Left ventricle myocardium superior (tissue), 1 donor: ENCODE measurements at regions not wholly inside any gene's neighbourhood (a gene's known extent, or its start where the extent isn't known, plus 50 kb on each side); places are given as distances from the start of the nearest gene placed in this dataset.

Experiments used
- ATAC-seq: fragments of 200-7000 bp; cut with Tn5 transposase; one replicate; pipeline ENCODE4 v1.9.1; 2020; ENCODE audit warnings: mild to moderate bottlenecking, moderate library complexity
- DNase-seq: peaks from one replicate; pipeline ENCODE4 v3.0.0-alpha.2; 2020
- intact Hi-C: fragments of 100-400 bp; cut with micrococcal nuclease; formaldehyde crosslinking; loops from one replicate; pipeline ENCODE4 v1.11.0; 2022
- donor health status: DM: no; HTN: yes; CAD: no; lungs with severe emphysema.

DNA sequence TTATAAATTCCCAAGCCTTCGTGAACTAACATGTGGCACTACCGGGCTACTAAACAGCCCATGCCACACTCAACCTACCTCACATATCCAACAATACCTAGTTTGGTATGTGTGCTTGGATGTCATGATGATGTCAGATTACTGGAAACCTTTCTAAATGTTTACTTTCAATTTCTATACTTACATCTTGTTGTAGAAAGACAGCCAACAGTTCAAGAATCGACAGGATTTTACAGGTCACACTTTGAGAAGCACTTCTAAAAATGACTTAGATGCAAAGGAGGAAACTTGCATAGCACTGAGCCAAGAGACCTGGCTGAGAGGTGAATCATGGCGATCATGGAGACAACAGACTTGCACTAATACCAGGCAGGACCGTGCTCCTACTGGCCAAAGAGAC, 209.9 kb downstream of the COL4A1 start:
- ATAC-seq (no peak), DNase-seq (no peak)
- intact Hi-C loops = no loop called here

DNA sequence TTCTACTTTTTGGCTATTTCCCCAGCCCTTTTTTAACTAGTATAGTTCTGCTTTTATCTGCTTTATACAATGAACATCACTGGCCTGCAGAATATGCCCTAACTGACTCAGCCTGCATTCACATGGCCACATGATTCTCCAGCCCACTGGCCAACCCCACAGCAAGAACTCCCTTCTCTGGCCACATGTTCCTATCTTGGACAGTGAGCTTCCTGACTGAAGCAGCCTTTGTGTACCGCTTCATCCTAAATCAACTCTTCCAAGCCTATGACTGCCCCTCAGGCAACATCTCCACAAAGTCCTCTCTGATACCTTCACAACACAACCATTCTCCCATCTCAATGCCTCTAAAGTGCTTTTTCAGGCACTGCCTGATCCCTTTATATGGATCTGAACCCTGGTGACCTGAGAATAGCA, 214.1 kb downstream of the COL4A1 start:
- ATAC-seq (no peak), DNase-seq (no peak)
- intact Hi-C loops = no loop called here

DNA sequence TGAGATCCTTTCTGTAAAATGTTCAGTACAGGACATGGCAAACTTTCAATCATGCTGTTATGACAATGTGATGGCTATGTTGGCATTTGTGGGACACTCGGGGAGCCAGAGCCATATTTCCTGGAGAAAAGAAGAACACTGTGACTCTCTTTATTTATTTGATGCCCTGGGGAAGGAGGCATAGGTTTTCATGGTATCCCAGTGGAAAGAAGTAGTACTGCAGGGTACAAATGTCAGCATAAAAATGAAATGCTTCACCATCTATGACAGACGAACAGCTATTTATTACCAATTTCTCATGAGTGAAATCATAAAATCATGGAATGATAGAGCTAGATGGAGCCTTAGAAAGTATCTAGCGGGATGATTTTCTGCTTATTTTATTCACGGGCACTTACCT, 217.1 kb downstream of the COL4A1 start:
- DNase-seq (no peak), ATAC-seq (no peak)
- intact Hi-C loops = no loop called here

DNA sequence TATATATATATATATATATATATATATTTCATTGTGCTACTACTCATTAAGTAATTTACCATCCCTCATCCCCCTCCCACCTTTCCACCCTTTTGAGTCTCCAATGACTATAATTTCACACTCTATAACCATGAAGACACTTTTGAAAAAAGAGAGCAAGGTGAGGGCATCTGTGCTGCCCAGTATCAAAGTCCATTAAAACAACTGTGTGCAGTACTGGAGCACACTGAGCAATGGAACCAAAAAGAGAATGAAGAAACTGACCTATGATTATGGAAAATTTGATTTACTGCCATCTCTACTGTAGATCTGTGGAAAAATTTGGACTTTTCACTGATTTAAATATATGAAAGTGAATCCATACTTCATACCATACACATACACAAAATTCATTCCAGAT, 217.9 kb downstream of the COL4A1 start:
- ATAC-seq (no peak), DNase-seq (no peak)
- intact Hi-C loops = no loop called here

DNA sequence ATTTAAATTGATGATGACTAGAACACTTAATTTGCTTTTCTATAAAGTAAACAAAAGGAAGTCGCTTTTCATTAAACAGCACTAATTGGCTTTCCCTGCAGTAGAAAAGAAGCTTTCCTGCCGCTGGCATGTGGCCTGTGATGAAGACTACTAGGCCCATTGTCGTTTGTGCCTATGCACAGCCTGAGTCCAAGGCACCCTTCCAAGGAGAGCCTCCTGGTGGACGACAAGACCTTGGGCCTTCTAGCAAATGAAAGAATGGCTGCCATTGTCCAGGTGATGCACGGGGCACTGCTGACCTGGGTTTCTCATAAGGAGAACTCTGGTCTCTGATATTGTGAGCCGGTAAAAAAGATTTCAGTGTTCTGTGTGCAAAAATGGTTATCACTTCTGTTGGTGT, 233.0 kb downstream of the COL4A1 start:
- ATAC-seq (no peak), DNase-seq (no peak)
- intact Hi-C loops = no loop called here

DNA sequence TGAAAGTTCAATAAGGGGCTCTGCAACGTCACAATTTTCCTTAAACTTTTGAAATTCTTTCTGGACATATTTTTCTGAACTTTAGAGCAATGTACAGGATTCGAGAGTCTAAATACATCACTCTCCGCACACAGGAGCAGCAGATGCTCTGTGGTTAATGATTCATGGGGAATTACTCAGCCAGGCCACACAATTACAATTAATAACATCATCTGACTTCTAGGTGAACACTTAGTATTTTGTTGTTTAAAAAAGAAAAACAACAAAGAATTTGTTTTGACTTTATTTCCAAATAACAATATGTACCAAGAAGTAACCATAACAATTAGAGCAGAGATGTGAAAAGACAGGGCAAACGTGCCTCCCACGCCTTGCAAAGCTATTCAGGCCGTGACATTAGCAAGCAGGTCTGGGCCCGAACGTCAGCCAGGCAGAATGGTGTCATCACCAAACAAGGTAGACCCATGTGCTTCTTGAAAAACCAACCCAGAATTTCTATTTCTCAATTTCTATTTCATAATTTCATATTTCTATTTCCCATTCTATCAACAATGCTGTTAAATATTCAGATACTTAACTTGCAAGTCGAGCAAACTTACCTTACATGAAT, 236.3 kb downstream of the COL4A1 start:
- intact Hi-C loops = no loop called here
- DNase-seq = no peak
- no peak for ATAC-seq

DNA sequence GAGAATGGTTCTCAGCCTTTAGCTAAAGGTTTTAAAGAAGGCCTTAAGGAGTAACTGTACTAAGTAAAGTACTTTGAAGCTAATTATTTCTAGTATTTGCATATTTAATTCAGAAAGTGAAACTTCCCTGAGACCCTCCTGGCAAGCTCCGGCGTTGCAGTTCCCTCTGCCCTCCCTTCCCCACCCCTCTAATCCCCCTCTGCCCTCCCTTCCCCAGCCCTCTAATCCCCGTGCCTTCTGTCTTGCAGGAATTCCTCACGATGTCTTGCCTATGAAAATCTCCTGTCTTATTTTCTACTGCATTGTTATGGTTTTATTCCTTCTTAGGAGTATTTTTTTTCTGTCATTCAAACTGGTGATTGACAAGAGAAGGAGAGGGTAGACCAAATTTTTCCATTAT, 236.9 kb downstream of the COL4A1 start:
- DNase-seq (no peak), ATAC-seq (no peak)
- intact Hi-C loops = no loop called here

DNA sequence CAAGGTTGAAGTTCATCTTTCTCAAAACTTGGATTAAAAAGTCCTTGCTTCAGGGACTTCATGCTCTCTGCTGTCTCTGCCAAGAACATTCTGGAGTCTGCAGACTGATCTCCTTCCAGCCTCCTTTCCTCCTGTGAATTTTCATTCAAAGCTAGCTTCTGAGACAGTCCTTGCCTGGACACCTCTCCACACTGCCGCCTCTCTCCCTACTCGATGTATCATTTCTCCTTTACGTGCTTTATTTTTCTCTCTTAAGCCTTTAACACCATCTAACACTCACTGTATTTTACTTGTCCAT, 238.8 kb downstream of the COL4A1 start:
- ATAC-seq = peak; percentile 84
- no peak for DNase-seq
- intact Hi-C loops = no loop called here

DNA sequence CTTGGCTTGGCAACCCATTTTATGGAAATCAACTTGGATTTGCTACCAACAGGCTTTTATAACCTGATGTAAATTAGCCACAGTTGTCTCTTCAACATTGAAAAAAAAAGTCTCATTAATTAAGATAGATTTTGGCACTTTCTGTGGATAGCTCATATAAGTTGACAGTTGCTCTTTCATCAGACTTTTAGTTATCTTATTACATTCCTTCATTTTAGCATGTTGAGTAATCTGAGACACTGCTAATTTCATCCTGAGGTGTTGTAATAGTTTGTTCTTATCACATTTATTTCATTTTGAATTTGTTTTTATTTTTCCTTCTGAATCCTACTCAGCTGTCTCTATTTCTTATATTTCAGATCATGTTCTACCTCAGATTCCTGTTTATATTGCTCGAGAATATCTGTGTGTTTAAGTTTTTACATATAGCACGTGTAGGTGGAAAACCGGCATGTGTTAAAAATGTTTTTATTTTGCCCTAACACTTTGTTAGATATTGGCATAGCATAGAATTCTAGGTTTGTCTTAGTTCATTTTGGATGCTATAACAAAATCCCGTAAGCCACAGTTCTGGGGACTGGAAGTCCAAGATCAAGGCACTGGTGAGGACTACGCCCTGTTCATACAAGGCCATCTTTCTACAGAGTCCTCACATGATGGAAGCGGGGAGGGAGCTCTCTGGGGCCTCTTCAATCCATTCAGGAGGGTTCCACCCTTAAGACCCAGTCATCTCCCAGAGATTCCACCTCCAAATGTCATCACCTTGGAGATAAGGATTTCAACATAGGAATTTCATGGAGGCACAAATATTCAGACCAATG, 239.4 kb downstream of the COL4A1 start:
- no peak for DNase-seq

DNA sequence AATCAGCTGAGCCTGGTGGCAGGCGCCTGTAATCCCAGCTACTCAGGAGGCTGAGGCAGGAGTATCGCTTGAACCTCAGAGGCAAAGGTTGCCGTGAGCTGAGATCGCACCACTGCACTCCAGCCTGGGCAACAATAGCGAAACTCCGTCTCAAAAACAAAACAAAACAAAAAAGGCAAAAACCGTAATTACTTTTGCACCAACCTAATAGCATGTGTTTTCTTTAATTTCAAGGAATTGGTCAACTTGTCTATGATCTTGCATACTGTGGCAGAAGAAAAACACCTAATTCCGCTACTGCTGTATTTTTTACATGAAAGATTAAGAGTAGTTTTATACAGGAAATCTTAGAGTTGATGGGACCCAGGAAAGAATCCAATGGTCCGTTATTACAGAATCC, 241.2 kb downstream of the COL4A1 start:
- no peak for DNase-seq
- ATAC-seq = no peak
- intact Hi-C loops = no loop called here

More for the DNA sequence above, 239.4 kb downstream of the COL4A1 start:
- peak; percentile 93 for ATAC-seq
- intact Hi-C loops = no loop called here

DNA sequence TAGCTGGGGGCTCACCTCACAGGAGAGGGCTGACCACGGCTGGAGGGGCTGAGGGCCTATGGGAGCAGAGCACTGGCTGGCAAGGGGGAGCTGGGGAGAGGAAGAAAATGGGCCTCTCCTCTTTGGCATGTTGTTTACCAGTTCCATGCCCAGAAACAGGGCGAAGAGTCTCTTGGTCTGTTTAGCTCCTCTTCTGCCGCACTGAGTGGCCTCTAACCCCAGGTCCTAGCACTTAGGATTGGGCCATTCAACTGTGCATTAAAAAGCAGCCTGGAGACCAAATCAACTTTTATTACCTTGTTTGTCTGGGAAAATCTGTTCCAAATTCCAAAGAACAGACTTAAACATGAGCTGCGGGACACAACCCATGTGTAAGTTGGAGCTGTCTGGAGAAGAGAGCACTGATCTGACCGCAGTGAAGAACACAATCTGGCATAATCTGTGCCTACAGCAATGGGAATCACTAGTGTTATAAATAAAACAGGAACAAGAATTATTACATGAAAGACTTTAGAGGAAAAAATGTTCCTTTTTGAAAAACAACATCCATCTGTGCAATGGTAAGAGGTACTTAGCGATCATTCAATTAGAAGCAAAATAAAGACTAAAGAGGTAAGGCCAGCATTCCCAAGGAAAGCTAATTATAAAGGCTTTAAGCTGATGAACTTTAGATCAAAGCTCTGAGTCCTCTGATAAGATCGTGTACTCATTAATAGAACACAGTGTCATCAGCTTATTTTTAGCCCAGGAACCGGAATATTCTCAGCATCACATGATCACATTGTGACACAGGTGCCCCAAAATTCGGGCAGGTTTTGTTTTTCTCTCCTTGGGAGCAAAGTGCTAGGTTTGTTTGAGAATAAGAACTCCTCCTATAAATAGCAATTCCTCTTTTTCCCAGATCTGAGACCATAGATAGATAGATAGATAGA, 243.2 kb downstream of the COL4A1 start:
- DNase-seq = no peak
- ATAC-seq = no peak
- intact Hi-C loops = no loop called here

DNA sequence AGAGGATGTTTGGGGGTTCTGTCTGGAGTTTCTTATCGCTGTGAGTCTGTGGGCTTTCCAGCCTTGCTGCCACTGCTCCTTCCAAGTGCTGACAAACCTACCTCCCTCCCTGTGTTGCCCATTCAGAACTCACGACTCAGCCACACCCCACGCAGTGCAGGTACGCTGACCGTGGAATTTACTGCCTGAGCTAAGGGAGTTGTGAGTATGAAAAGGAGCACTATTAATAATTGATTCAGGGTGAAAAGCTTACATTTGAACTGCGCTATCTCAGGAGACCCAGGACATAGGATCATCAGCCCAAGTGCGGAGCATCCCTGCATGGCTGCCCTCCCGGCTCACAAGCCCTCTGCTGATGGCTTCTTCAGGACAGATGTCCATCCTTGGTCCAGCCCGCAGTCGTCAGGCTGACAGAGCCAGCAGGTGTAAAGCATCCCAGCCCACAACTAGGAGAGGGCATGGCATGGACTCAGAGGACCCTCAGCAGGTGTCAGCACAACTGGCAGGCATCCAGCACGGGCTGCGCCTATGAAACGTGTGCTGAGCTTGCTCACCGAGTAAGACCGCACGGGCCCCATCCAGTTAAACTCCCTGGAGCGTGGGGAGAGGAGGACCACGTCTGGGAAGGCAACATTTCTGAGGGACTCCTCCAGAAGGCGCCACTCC, 244.0 kb downstream of the COL4A1 start:
- ATAC-seq (peak; percentile 30), DNase-seq (no peak)

DNA sequence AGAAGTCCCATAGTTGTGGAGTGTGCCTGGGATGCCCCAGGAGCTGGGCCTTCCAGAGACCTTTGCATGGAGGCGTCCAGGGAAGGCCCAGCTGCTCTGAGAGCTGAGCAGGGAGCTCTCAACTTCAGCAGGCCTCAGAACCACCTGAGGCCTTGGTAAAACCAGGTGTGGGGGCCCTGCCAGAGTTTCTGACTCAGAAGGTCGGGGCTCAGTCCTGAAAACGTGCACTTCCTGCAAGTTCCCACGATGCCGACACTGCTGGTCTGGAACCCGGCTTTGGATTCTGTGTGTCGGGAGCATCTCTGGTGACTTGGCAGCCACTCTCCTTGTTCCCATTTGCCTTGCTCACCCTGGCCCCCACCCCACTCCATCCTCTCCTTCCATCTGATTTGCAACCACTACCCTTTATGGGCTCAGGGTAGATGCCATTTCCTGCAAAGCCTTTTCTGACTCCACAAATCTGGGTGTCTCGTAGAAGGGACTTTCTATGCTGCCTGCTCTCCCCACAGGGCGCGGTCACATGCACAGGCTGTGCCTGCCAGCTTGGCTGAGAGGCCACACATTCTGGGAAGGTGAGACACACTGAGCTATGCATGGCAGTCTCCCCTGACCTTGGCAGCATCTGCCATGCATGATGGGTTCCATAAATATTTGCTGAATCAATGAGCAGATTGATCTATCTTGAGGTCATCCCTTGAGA, 244.7 kb downstream of the COL4A1 start:
- DNase-seq (peak; percentile 79), ATAC-seq (peak; percentile 97)
- intact Hi-C loops = no loop called here

More for the DNA sequence above, 244.0 kb downstream of the COL4A1 start:
- intact Hi-C loops = no loop called here

DNA sequence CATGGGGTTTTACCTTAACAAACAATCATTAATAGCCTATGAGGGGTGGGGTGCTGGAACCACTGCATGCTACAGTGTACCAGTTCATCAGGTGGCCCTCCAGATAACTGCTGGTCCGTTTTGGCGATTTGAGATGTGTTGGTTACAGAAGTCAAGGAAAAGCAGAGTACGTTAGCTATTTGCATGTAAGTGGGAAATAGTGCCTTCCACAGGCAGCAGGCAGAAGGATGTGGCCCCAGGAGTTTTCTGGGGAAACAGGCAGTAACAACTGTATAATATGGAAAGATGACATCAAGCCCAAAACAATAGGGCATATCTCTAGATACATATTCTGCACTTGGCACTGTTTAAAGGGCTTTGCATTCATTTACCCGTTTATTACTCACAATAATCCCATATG, 245.7 kb downstream of the COL4A1 start:
- DNase-seq = no peak

DNA sequence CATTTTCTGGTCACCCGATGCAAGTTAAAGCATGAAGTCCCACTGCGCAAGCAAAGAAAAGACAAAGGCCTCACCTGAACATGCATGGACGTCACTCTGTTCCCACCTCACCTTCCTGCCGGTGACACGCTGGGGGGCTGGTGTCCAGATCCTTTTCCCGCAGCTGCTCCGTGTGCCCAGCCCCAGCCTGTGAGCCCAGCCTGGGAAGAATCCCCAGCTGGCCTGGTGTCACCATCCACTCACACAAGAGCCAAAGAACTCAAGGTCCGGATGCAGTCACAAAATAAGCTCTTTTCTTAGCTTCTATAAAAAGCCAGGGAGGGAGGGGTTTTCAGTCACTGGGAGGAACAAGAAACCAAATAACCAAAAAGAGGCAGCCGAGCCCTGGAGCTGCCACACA, 249.9 kb downstream of the COL4A1 start:
- intact Hi-C loops = no loop called here
- DNase-seq (no peak), ATAC-seq (no peak)

More for the DNA sequence above, 245.7 kb downstream of the COL4A1 start:
- intact Hi-C loops = no loop called here
- no peak for ATAC-seq

DNA sequence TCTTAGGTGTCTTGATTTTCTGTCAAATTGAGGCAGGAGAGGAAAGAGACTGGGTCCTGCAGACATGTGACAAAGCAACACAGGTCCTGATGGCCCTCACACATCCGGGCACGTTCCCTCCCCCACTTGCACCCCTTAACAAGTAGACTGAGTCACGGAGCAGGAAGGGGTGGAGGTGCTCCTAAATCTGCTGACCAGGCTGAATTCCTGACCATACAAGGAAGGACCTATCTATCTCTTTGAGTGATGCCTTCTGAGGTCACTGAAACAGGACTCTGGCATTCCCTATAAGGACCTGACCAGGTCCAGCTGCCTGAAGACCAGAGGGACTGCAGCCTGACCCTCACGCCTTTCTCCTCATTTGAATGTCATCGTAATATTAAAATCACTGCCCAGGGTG, 250.3 kb downstream of the COL4A1 start:
- ATAC-seq = no peak
- intact Hi-C loops = no loop called here
- no peak for DNase-seq

DNA sequence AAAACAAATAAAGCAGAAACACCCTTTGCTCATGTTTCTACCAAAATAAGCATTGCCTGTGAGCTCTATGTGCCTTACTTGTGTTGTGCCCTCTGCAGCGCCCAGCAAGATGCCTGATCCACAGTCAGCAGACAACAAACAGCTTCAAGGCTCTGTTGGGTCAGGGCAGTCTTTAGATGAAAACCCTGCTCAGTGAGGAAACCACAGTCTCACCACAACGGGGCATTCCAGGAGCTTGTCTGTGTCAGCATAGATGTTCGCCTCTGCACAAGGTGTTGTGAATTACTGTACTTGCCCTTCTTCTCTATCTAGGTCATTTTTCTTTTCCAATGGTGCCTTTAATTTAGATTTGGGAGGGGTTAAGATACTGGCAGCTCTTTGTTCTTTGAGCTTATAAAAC, 251.9 kb downstream of the COL4A1 start:
- intact Hi-C loops = no loop called here
- ATAC-seq (no peak), DNase-seq (no peak)

DNA sequence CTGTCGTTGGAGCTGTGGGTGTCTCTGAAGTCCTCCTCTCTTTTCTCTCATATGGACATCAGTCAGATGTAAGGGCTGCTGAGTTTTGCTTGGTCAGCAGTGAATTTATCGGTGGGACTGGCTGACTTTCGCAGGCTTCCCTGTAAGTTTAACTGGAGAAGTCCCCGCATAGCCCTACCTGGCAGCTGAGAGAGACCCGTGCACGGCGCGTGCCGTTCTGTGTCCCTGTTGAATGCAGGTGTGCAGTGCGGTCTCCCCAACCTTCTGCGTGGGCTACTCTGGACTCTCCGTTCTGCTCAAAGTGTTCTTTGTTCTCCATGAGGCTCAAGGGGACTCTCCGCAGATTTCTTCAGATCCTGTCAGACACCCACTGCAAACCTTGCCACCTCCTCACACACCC, 252.9 kb downstream of the COL4A1 start:
- no peak for ATAC-seq
- intact Hi-C loops = no loop called here
- no peak for DNase-seq

DNA sequence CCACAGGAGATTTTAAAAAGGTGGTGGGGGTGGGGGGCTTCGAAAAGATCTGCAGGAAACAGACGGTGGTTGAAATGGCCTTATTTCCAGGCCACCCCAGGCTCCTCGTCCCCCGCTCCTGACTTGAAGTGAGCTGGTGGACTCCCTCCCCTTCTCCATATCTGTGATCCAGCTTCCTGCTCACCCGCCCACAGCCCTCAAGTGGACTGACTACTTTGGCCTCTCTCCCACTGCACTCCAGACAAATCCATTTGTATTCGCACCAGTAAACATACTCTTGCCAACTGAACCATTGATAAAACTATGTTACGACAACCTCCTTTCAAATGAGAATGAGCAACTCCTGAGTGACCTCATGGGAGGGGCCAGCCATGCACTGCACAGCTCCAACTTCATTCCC, 259.5 kb downstream of the COL4A1 start:
- DNase-seq (peak; percentile 77), ATAC-seq (peak; percentile 100)
- intact Hi-C loops = no loop called here
